SU-DHL-6 (cell line): ENCODE measurements at regions not wholly inside any gene's neighbourhood (a gene's known extent, or its start where the extent isn't known, plus 50 kb on each side); places are given as distances from the start of the nearest gene placed in this dataset.

ENCODE experiments used
- H2AFZ ChIP-seq: fragments of 200-600 bp; sonication (generic); 2 replicates; pipeline ENCODE4 v1.6.1; 2014; ENCODE audit warnings: low read depth, mild to moderate bottlenecking, moderate library complexity, mixed read lengths, antibody characterized with exemption, low read length; ENCODE audit not compliant: severe bottlenecking
- H3F3A ChIP-seq: fragments of 200-600 bp; shearing (Covaris generic); 2 replicates; pipeline ENCODE4 v1.6.0; 2016; ENCODE audit warnings: antibody characterized with exemption, mild to moderate bottlenecking; ENCODE audit not compliant: insufficient read depth
- H3K27ac ChIP-seq: fragments of 200-600 bp; sonication (generic); 2 replicates; pipeline ENCODE4 v1.5.1; 2016; ENCODE audit warnings: low read depth, mild to moderate bottlenecking, low read length, moderate library complexity, mixed read lengths
- H3K27me3 ChIP-seq: fragments of 200-600 bp; sonication (generic), shearing (Covaris generic); 2 replicates; pipeline ENCODE4 v1.6.0; 2014; ENCODE audit warnings: mild to moderate bottlenecking, low read length
- H3K36me3 ChIP-seq: fragments of 200-600 bp; sonication (generic); 2 replicates; pipeline ENCODE4 v1.6.1; 2014; ENCODE audit warnings: mild to moderate bottlenecking, low read length, mixed read lengths
- H3K4me2 ChIP-seq: fragments of 300-600, 200-600 bp; shearing (Covaris generic), sonication (generic); 2 replicates; pipeline ENCODE4 v1.6.0; 2014; ENCODE audit warnings: low read length, low read depth, mild to moderate bottlenecking; ENCODE audit not compliant: poor library complexity, severe bottlenecking
- H3K4me3 ChIP-seq: fragments of 200-600 bp; sonication (generic); 2 replicates; pipeline ENCODE4 v1.5.1; 2014; ENCODE audit warnings: antibody characterized with exemption, low read length, mild to moderate bottlenecking, mixed read lengths; ENCODE audit not compliant: insufficient read depth, poor library complexity, severe bottlenecking
- H3K79me2 ChIP-seq: fragments of 200-600 bp; sonication (generic); 2 replicates; pipeline ENCODE4 v1.6.1; 2014; ENCODE audit warnings: mild to moderate bottlenecking, low read length, moderate library complexity; ENCODE audit not compliant: insufficient read depth
- H3K9ac ChIP-seq: fragments of 200-600 bp; sonication (generic); 2 replicates; pipeline ENCODE4 v1.7.0; 2014; ENCODE audit warnings: mild to moderate bottlenecking, low read length
- H3K9me2 ChIP-seq: fragments of 200-600 bp; sonication (generic); replicated peaks from 2 replicates; pipeline ENCODE4 v1.6.1; 2014; ENCODE audit warnings: low read length; ENCODE audit not compliant: insufficient read depth
- H3K9me3 ChIP-seq: fragments of 200-600 bp; sonication (generic); 2 replicates; pipeline ENCODE4 v1.6.1; 2014; ENCODE audit warnings: low read length, mixed read lengths; ENCODE audit not compliant: insufficient read depth
- H4K20me1 ChIP-seq: fragments of 200-600 bp; sonication (generic); 2 replicates; pipeline ENCODE4 v1.6.1; 2014; ENCODE audit warnings: low read depth, mild to moderate bottlenecking, antibody characterized with exemption, low read length, moderate library complexity, mixed read lengths
- CTCF ChIP-seq: fragments of 200-600 bp; sonication (generic); IDR thresholded peaks from one replicate; pipeline ENCODE4 v1.5.1; 2017; ENCODE audit warnings: antibody characterized with exemption, mild to moderate bottlenecking, low read length, moderate library complexity; ENCODE audit not compliant: insufficient read depth, poor library complexity, severe bottlenecking
- EZH2phosphoT487 ChIP-seq: fragments of 200-600 bp; sonication (generic), shearing (Covaris generic); conservative IDR thresholded peaks from 2 replicates; pipeline ENCODE4 v1.6.1; 2018; ENCODE audit warnings: mild to moderate bottlenecking, antibody characterized with exemption, low read length, moderate library complexity, mixed read lengths

GRCh38 chr7:142463401-142463850, 205.6 kb upstream of the PRSS58 start:
- H4K20me1 ChIP-seq = no peaks in the 10 kb centered on the region
- no peak overlapping the region for H3K4me2 ChIP-seq
- H3K4me3 ChIP-seq = no peak overlapping the region
- no peaks in the 10 kb centered on the region for H3K36me3 ChIP-seq
- no peaks in the 10 kb centered on the region for H3K9me3 ChIP-seq
- no peak overlapping the region for H3K27ac ChIP-seq
- H3F3A ChIP-seq = no peaks in the 10 kb centered on the region
- no peaks in the 10 kb centered on the region for H3K27me3 ChIP-seq
- no peak overlapping the region for H3K9ac ChIP-seq
- no peaks in the 10 kb centered on the region for H3K79me2 ChIP-seq
- no peaks in the 10 kb centered on the region for H3K9me2 ChIP-seq
- no peak overlapping the region for H2AFZ ChIP-seq
- no peak for TF ChIP-seq EZH2phosphoT487

- Histone ChIP-seq H2AFZ (no peak overlapping the region), H3K27me3 (no peaks in the 10 kb centered on the region), H3K36me3 (no peaks in the 10 kb centered on the region), H3K9me3 (no peaks in the 10 kb centered on the region), H3K4me2 (no peak overlapping the region), H4K20me1 (no peaks in the 10 kb centered on the region), H3K9ac (no peak overlapping the region), H3F3A (no peaks in the 10 kb centered on the region), H3K4me3 (no peak overlapping the region), H3K79me2 (no peaks in the 10 kb centered on the region), H3K9me2 (no peaks in the 10 kb centered on the region), H3K27ac (no peak overlapping the region)
- TF ChIP-seq EZH2phosphoT487 (no peak), CTCF (no peak)
Measured at GRCh38 chr7:142461437-142461836, 203.6 kb upstream of the PRSS58 start.

- Histone ChIP-seq H3K36me3 (no peaks in the 10 kb centered on the region), H3K4me3 (no peak overlapping the region), H3K9ac (no peak overlapping the region), H4K20me1 (no peaks in the 10 kb centered on the region), H3K9me3 (no peaks in the 10 kb centered on the region), H3F3A (no peaks in the 10 kb centered on the region), H2AFZ (no peak overlapping the region), H3K4me2 (no peak overlapping the region), H3K27ac (no peak overlapping the region), H3K27me3 (no peaks in the 10 kb centered on the region), H3K9me2 (no peaks in the 10 kb centered on the region), H3K79me2 (no peaks in the 10 kb centered on the region)
- no peak for TF ChIP-seq CTCF
- no peak for TF ChIP-seq EZH2phosphoT487
Measured at GRCh38 chr7:142460402-142461117, 202.7 kb upstream of the PRSS58 start.

- Histone ChIP-seq H3K27me3 (no peaks in the 10 kb centered on the region), H3K4me2 (no peak overlapping the region), H3K79me2 (no peaks in the 10 kb centered on the region), H2AFZ (no peak overlapping the region), H3K9ac (no peak overlapping the region), H3F3A (no peaks in the 10 kb centered on the region), H3K4me3 (no peak overlapping the region), H3K27ac (no peak overlapping the region), H3K9me3 (no peaks in the 10 kb centered on the region), H3K9me2 (no peaks in the 10 kb centered on the region), H3K36me3 (no peaks in the 10 kb centered on the region), H4K20me1 (no peaks in the 10 kb centered on the region)
- TF ChIP-seq CTCF (peak; percentile 61), EZH2phosphoT487 (no peak)
Measured at GRCh38 chr7:142459551-142459963, 201.7 kb upstream of the PRSS58 start.
